Endothelial cell of umbilical vein (primary cell): ENCODE measurements at regions not wholly inside any gene's neighbourhood (a gene's known extent, or its start where the extent isn't known, plus 50 kb on each side); places are given as distances from the start of the nearest gene placed in this dataset.

Experiments used
- EZH2 ChIP-seq: IDR thresholded peaks from 2 replicates; pipeline ENCODE4 v1.6.1; 2012; ENCODE audit warnings: borderline replicate concordance, low read depth, mild to moderate bottlenecking, moderate library complexity, low read length, inconsistent platforms; ENCODE audit not compliant: severe bottlenecking
- FOS ChIP-seq: IDR thresholded peaks from 2 replicates; pipeline ENCODE4 v1.6.1; 2011; ENCODE audit warnings: mild to moderate bottlenecking, low read length, moderate library complexity, borderline replicate concordance; ENCODE audit not compliant: insufficient read depth
- GATA2 ChIP-seq: IDR thresholded peaks from 2 replicates; pipeline ENCODE4 v1.7.0; 2011; ENCODE audit warnings: low read depth, mild to moderate bottlenecking, moderate library complexity, mixed read lengths, low read length; ENCODE audit not compliant: insufficient read length, insufficient read depth
- JUN ChIP-seq: IDR thresholded peaks from 2 replicates; pipeline ENCODE4 v1.6.1; 2011; ENCODE audit warnings: borderline replicate concordance, low read depth; ENCODE audit not compliant: insufficient read length, insufficient read depth
- MAX ChIP-seq: IDR thresholded peaks from 2 replicates; pipeline ENCODE4 v1.6.1; 2011; ENCODE audit not compliant: insufficient read depth, insufficient read length
- POLR2A ChIP-seq: IDR thresholded peaks from 2 replicates; pipeline ENCODE4 v1.6.1; 2012; ENCODE audit warnings: low read depth, mild to moderate bottlenecking, control low read depth, low read length
- POLR2AphosphoS5 ChIP-seq: IDR thresholded peaks from 2 replicates; pipeline ENCODE4 v1.6.1; 2012; ENCODE audit warnings: low read depth, mild to moderate bottlenecking, control low read depth, low read length, moderate library complexity; ENCODE audit not compliant: insufficient read depth
- TF ChIP-seq, protein P1 (sequence below), 2 donors: IDR thresholded peaks; 1 replicate in 1 of 2; 2 replicates in 1 of 2; pipeline ENCODE4 v1.5.1; 2011; ENCODE audit warnings: low read length in 2 of 2, mild to moderate bottlenecking in 2 of 2, moderate library complexity in 2 of 2, control low read depth in 1 of 2, inconsistent platforms in 1 of 2, low read depth in 1 of 2; ENCODE audit not compliant: insufficient read depth in 1 of 2; ENCODE audit errors: extremely low read depth in 1 of 2

DNA sequence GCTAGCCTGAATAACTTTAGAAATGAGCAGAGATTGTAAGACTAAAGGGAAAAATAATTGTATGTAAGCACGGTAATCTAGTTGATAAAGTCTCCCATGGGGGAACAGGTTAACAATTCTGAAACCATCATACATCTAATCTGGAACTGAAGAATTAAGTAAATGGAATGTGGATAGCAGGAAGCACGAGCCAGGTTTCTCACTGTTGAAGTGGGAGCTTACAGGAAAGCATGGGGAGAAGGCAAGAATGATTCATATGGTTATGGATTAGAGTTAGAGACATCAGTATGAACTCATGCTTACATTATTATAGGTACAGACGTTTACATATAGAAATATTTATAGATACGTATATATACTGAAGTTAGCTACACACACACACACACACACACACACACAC, 83.0 kb downstream of the LEPR start:
- no peak for TF ChIP-seq POLR2A
- TF ChIP-seq MAX = no peak
- TF ChIP-seq EZH2 = no peak
- TF ChIP-seq, protein P1, sequence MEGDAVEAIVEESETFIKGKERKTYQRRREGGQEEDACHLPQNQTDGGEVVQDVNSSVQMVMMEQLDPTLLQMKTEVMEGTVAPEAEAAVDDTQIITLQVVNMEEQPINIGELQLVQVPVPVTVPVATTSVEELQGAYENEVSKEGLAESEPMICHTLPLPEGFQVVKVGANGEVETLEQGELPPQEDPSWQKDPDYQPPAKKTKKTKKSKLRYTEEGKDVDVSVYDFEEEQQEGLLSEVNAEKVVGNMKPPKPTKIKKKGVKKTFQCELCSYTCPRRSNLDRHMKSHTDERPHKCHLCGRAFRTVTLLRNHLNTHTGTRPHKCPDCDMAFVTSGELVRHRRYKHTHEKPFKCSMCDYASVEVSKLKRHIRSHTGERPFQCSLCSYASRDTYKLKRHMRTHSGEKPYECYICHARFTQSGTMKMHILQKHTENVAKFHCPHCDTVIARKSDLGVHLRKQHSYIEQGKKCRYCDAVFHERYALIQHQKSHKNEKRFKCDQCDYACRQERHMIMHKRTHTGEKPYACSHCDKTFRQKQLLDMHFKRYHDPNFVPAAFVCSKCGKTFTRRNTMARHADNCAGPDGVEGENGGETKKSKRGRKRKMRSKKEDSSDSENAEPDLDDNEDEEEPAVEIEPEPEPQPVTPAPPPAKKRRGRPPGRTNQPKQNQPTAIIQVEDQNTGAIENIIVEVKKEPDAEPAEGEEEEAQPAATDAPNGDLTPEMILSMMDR (IDR thresholded peaks at IDR 0.05; ENCODE audit: extremely low read depth in 1 of 2, insufficient read depth in 1 of 2, low read depth in 1 of 2, low read length in 2 of 2) = no peak
- TF ChIP-seq POLR2AphosphoS5 = no peak
- TF ChIP-seq GATA2 = no peak
- no peak for TF ChIP-seq FOS
- TF ChIP-seq JUN = no peak
